HepG2 (cell line): ENCODE measurements at regions not wholly inside any gene's neighbourhood (a gene's known extent, or its start where the extent isn't known, plus 50 kb on each side); places are given as distances from the start of the nearest gene placed in this dataset.

Experiments used
- ATAC-seq: fragments of 200-7000 bp; cut with Tn5 transposase; 3 replicates; pipeline ENCODE4 v1.9.1; 2020; ENCODE audit warnings: mild to moderate bottlenecking, moderate library complexity
- BruUV-seq: library from RNA; stranded (reverse); fragments of 400-500 nt; replicated peaks from 2 replicates; lab custom pipeline; 2021; lab: Mats Ljungman, UMichigan
- CTCF ChIA-PET: fragments of 300-600 bp; formaldehyde crosslinking; extraction: SDS; loops from one replicate; lab custom pipeline; 2021; ENCODE audit warnings: low total read pairs, inconsistent platforms, low intra/inter-chr PET ratio; lab: Yijun Ruan, JAX
- POLR2A ChIA-PET: fragments of 350-600 bp; sonication (Branson Sonifier 250); formaldehyde crosslinking; loops from one replicate; lab custom pipeline; 2020; ENCODE audit warnings: antibody characterized with exemption, inconsistent platforms; lab: Yijun Ruan, JAX
- DNase-seq: peaks from one replicate; pipeline ENCODE4 v3.0.0-alpha.2; 2015; ENCODE audit warnings: low spot score
- FAIRE-seq: peaks from 3 replicates; lab custom pipeline; 2011; peaks lifted over from hg19 to GRCh38; lab: Jason Lieb, UNC
- H2AFZ ChIP-seq: one replicate; pipeline ENCODE4 v1.6.1; 2011; ENCODE audit warnings: low read length, inconsistent platforms
- H3K27ac ChIP-seq: fragments of 300-600 bp; 3 replicates; pipeline ENCODE4 v1.8.0; 2011; ENCODE audit warnings: mixed run types, mild to moderate bottlenecking, mixed read lengths, low read length, inconsistent platforms; ENCODE audit not compliant: insufficient read depth; ENCODE audit errors: extremely low read length
- H3K27me3 ChIP-seq, 2 experiments: fragments of 200-600 bp in 1 of 2; 2 replicates in 1 of 2; 3 replicates in 1 of 2; pipeline versions ENCODE4 v1.6.0 to v1.8.0; 2011; ENCODE audit warnings: low read length in 2 of 2, mild to moderate bottlenecking in 2 of 2, moderate library complexity in 2 of 2, inconsistent platforms in 1 of 2; ENCODE audit not compliant: insufficient read depth in 2 of 2, control insufficient read depth in 1 of 2
- H3K36me3 ChIP-seq, 2 experiments: fragments of 200-600 bp in 1 of 2; replicated peaks in 1 of 2; 2 replicates in 1 of 2; 3 replicates in 1 of 2; pipeline versions ENCODE4 v1.5.1 to v1.8.0; 2011; ENCODE audit warnings: low read length in 2 of 2, inconsistent platforms in 1 of 2; ENCODE audit not compliant: insufficient read depth in 2 of 2, control insufficient read depth in 1 of 2
- H3K4me1 ChIP-seq: 2 replicates; pipeline ENCODE4 v1.5.1; 2012; ENCODE audit warnings: low read length, inconsistent platforms; ENCODE audit not compliant: insufficient read depth
- H3K4me2 ChIP-seq: 2 replicates; pipeline ENCODE4 v1.6.0; 2011; ENCODE audit warnings: low read depth, low read length, inconsistent platforms
- H3K4me3 ChIP-seq, 3 experiments: fragments of 200-600 bp in 1 of 3; sonication (generic), shearing (Covaris generic) in 1 of 3; replicated peaks in 1 of 3; 2 replicates each; pipeline ENCODE4 v1.5.1; 2011 to 2016; ENCODE audit warnings: low read length in 3 of 3, inconsistent platforms in 2 of 3, low read depth in 2 of 3, mild to moderate bottlenecking in 2 of 3, control low read depth in 1 of 3, mixed read lengths in 1 of 3; ENCODE audit not compliant: insufficient read depth in 1 of 3
- H3K79me2 ChIP-seq: one replicate; pipeline ENCODE4 v1.6.1; 2011; ENCODE audit warnings: low read length, inconsistent platforms; ENCODE audit not compliant: insufficient read depth
- H3K9ac ChIP-seq: 2 replicates; pipeline ENCODE4 v1.6.0; 2011; ENCODE audit warnings: mild to moderate bottlenecking, low read depth, low read length, inconsistent platforms; ENCODE audit not compliant: insufficient read depth
- H3K9me3 ChIP-seq: 2 replicates; pipeline ENCODE4 v1.5.1; 2012; ENCODE audit warnings: mild to moderate bottlenecking, low read length
- H4K20me1 ChIP-seq: 2 replicates; pipeline ENCODE4 v1.6.0; 2011; ENCODE audit warnings: inconsistent platforms, mild to moderate bottlenecking, low read length, moderate library complexity; ENCODE audit not compliant: insufficient read depth
- AKAP8 ChIP-seq: sonication (generic); formaldehyde crosslinking; IDR thresholded peaks from 2 replicates; pipeline ENCODE4 v1.5.1; 2020; ENCODE audit warnings: mild to moderate bottlenecking, missing genetic modification reagents
- CEBPG ChIP-seq: IDR thresholded peaks from 2 replicates; pipeline ENCODE4 v1.6.1; 2016
- CENPX ChIP-seq: sonication (generic); formaldehyde crosslinking; IDR thresholded peaks from 2 replicates; pipeline ENCODE4 v1.9.0; 2021; ENCODE audit warnings: mild to moderate bottlenecking, missing genetic modification reagents, moderate library complexity
- KLF6 ChIP-seq: IDR thresholded peaks from 2 replicates; pipeline ENCODE4 v1.8.0; 2016; ENCODE audit warnings: missing biosample characterization, missing genetic modification reagents
- NFIB ChIP-seq: sonication (generic); formaldehyde crosslinking; IDR thresholded peaks from 2 replicates; pipeline ENCODE4 v1.9.0; 2021; ENCODE audit warnings: missing genetic modification reagents, mild to moderate bottlenecking, borderline replicate concordance
- PCBP1 ChIP-seq: fragments of 200-400 bp; formaldehyde crosslinking; IDR thresholded peaks from 2 replicates; pipeline ENCODE4 v1.6.1; 2017; ENCODE audit warnings: mild to moderate bottlenecking, low read depth, low read length, borderline replicate concordance
- POLR2AphosphoS2 ChIP-seq: IDR thresholded peaks from 2 replicates; pipeline ENCODE4 v1.6.1; 2011; ENCODE audit warnings: low read depth, low read length, improper control_type of control experiment
- THAP8 ChIP-seq: sonication (generic); formaldehyde crosslinking; IDR thresholded peaks from 2 replicates; pipeline ENCODE4 v1.5.1; 2020; ENCODE audit warnings: missing genetic modification reagents, mild to moderate bottlenecking, borderline replicate concordance
- YEATS4 ChIP-seq: sonication (generic); formaldehyde crosslinking; IDR thresholded peaks from 2 replicates; pipeline ENCODE4 v1.4.0; 2020; ENCODE audit warnings: missing genetic modification reagents, borderline replicate concordance
- ZFX ChIP-seq: sonication (generic); formaldehyde crosslinking; IDR thresholded peaks from 2 replicates; pipeline ENCODE4 v1.4.0; 2020; ENCODE audit warnings: mild to moderate bottlenecking, low read depth, missing genetic modification reagents, moderate library complexity
- ZNF20 ChIP-seq: sonication (generic); formaldehyde crosslinking; IDR thresholded peaks from 2 replicates; pipeline ENCODE4 v1.4.0; 2020; ENCODE audit warnings: mild to moderate bottlenecking, moderate library complexity, missing genetic modification reagents
- ZNF224 ChIP-seq: sonication (generic); formaldehyde crosslinking; IDR thresholded peaks from 2 replicates; pipeline ENCODE4 v1.5.0; 2020; ENCODE audit warnings: mild to moderate bottlenecking, missing genetic modification reagents
- ZNF232 ChIP-seq: sonication (generic); formaldehyde crosslinking; IDR thresholded peaks from 2 replicates; pipeline ENCODE4 v1.4.0; 2020; ENCODE audit warnings: missing genetic modification reagents, borderline replicate concordance
- ZNF770 ChIP-seq: sonication (generic); formaldehyde crosslinking; IDR thresholded peaks from 2 replicates; pipeline ENCODE4 v1.5.0; 2020; ENCODE audit warnings: mild to moderate bottlenecking, missing genetic modification reagents
- ZNF891 ChIP-seq: sonication (generic); formaldehyde crosslinking; IDR thresholded peaks from 2 replicates; pipeline ENCODE4 v1.5.0; 2020; ENCODE audit warnings: mild to moderate bottlenecking, missing genetic modification reagents
- WGBS: methylation state at CpG from one replicate; pipeline ENCODE4 v1.1.6; 2017; ENCODE audit warnings: low lambda C conversion rate; 5-methylcytosine and 5-hydroxymethylcytosine counted together
- in situ Hi-C: cut with HindIII; loops from 2 replicates; pipeline ENCODE4 v1.10.0; 2017; ENCODE audit warnings: low pct_unique_long_range_greater_than_20kb; ENCODE audit not compliant: extremely low pct_ligation_motif_present
- intact Hi-C: fragments of 100-400 bp; cut with micrococcal nuclease; formaldehyde crosslinking; loops from one replicate; pipeline ENCODE4 v1.10.0; 2022; ENCODE audit not compliant: unreplicated experiment

- TF ChIP-seq YEATS4 (CRISPR knock-in tag) (no peak), CEBPG (CRISPR knock-in tag) (no peak), POLR2AphosphoS2 (no peak), ZFX (CRISPR knock-in tag) (no peak), KLF6 (CRISPR knock-in tag) (no peak), CENPX (no peak), ZNF224 (CRISPR knock-in tag) (no peak), PCBP1 (no peak), ZNF232 (CRISPR knock-in tag) (no peak), ZNF891 (no peak), THAP8 (no peak), ZNF770 (no peak), NFIB (CRISPR knock-in tag) (no peak), AKAP8 (no peak), ZNF20 (CRISPR knock-in tag) (no peak)
- in situ Hi-C loops: no loop called here
- FAIRE-seq (no peak), DNase-seq (no peak), ATAC-seq (no peak)
- H3K4me1 ChIP-seq: no peaks in the 10 kb centered on the region
- no peak overlapping the region for H3K9ac ChIP-seq
- no peaks in the 10 kb centered on the region for H3K79me2 ChIP-seq
- CTCF ChIA-PET: no interaction called here
- H3K4me2 ChIP-seq: no peak overlapping the region
- no peak overlapping the region for H3K4me3 ChIP-seq
- no peak overlapping the region for H3K27ac ChIP-seq
- no peaks in the 10 kb centered on the region for H4K20me1 ChIP-seq
- H2AFZ ChIP-seq: no peak overlapping the region
- WGBS: 3% methylated on average over 1 of the region's 1 CpG
- H3K9me3 ChIP-seq: no peaks in the 10 kb centered on the region; the same call in 1 of the 2 replicates
- no peaks in the 10 kb centered on the region for H3K27me3 ChIP-seq
- intact Hi-C loops: loop anchor here (2.0 kb wide), 1 partner anchor 53 kb away; no protein-coding TSS in a partner anchor
- no TSS peak for BruUV-seq
- H3K36me3 ChIP-seq: no peaks in the 10 kb centered on the region
- POLR2A ChIA-PET: no interaction called here
Measured at GRCh38 chr13:76597868-76598267, 288.3 kb downstream of the KCTD12 start.
